Stimulated activated CD4-positive, alpha-beta T cell treated with anti-CD3 and anti-CD28 coated beads, Interleukin-2, amount 100 ng/mL, for 24 hours (primary cell): ENCODE measurements at regions not wholly inside any gene's neighbourhood (a gene's known extent, or its start where the extent isn't known, plus 50 kb on each side); places are given as distances from the start of the nearest gene placed in this dataset.
A peak's percentile ranks its signal among the peaks of the same experiment; 100 is the strongest.
"Not testable (repeated sequence)": the region's sequence is repeated elsewhere in the genome, so short reads cannot be mapped to it uniquely, and the experiment has no call there.

ENCODE experiments used
- DNase-seq, 2 donors: peaks; one replicate each; pipeline ENCODE4 v3.0.0-alpha.2; 2020

- no peak for DNase-seq
Observed at GRCh38 chr18:59059140-59059539, 80.5 kb upstream of the SEC11C start.

GRCh38 chr18:59060551-59060950 is 79.1 kb upstream of the SEC11C start:
- DNase-seq = no peak

GRCh38 chr18:59061914-59062642 is 77.6 kb upstream of the SEC11C start:
- no peak for DNase-seq

GRCh38 chr18:59062643-59063006 is 77.1 kb upstream of the SEC11C start:
- no peak for DNase-seq

GRCh38 chr18:59063300-59063906 is 76.3 kb upstream of the SEC11C start:
- no peak for DNase-seq

GRCh38 chr18:59063912-59064311 is 75.8 kb upstream of the SEC11C start:
- DNase-seq = no peak

GRCh38 chr18:59065684-59066083 is 74.0 kb upstream of the SEC11C start:
- DNase-seq = no peak

- peak in 1 of 2 donors; percentile 43 for DNase-seq
Observed at GRCh38 chr18:59067873-59068272, 71.8 kb upstream of the SEC11C start.

GRCh38 chr18:59068276-59069071 is 71.2 kb upstream of the SEC11C start:
- no peak for DNase-seq

GRCh38 chr18:59070181-59070912 is 69.3 kb upstream of the SEC11C start:
- peak; percentile 87 to 90 for DNase-seq

- DNase-seq = no peak
Observed at GRCh38 chr18:59072727-59073421, 66.8 kb upstream of the SEC11C start.

- no peak for DNase-seq
Observed at GRCh38 chr18:59075923-59076322, 63.8 kb upstream of the SEC11C start.

GRCh38 chr18:59079264-59079663 is 60.4 kb upstream of the SEC11C start:
- no peak for DNase-seq

- not testable (repeated sequence) for DNase-seq
Observed at GRCh38 chr18:59079687-59080501, 59.8 kb upstream of the SEC11C start.

- DNase-seq = no peak
Observed at GRCh38 chr18:59083136-59083818, 56.4 kb upstream of the SEC11C start.

GRCh38 chr18:59085126-59085794 is 54.4 kb upstream of the SEC11C start:
- no peak for DNase-seq

- no peak for DNase-seq
Observed at GRCh38 chr18:59085797-59086196, 53.9 kb upstream of the SEC11C start.

- no peak for DNase-seq
Observed at GRCh38 chr18:59086522-59086921, 53.2 kb upstream of the SEC11C start.

GRCh38 chr18:59087391-59087790 is 52.3 kb upstream of the SEC11C start:
- DNase-seq = no peak
